ENCODE measurements at regions not wholly inside any gene's neighbourhood (a gene's known extent, or its start where the extent isn't known, plus 50 kb on each side); places are given as distances from the start of the nearest gene placed in this dataset.
"Not testable (repeated sequence)": the region's sequence is repeated elsewhere in the genome, so short reads cannot be mapped to it uniquely, and the experiment has no call there.

DNA sequence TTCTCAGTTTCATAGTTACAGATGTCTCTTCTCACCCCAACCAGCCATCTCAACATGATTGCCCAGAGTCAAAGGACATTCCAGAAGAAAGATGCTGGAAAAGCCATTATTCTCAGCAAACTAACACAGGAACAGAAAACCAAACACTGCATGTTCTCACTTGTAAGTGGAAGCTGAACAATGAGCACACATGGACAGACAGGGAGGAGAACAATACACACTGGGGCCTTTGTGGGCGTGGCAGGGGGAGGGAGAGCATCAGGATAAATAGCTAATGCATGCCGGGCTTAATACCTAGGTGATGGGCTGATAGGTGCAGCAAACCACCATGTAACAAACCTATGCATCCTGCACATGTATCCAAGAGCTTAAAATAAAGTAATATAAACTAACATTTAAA, 437.8 kb upstream of the TUSC1 start:
- in situ Hi-C loops (cut with HindIII; ENCODE audit: low pct_ligation_motif_present, low pct_unique_long_range_greater_than_20kb, low sequenced_read_pairs); DNase-seq: not testable (repeated sequence)

DNA sequence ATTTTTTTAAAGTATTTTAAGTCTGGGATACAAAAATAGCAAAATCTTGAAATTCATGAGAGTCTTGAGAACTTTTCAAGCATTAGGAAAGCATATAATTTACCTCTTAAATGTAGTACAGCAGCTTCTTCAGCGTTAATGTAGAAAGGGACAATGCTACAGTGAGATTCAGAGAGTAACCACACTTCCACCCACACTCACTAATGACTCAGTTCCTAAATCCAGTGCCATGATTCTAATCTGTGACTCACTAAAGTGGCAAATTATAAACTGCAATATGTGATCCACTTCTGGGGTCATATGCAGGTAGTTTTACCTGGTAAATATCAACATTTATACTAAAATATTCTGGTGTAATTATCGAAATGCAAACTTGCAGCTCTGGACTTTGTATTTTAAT, 434.5 kb upstream of the TUSC1 start:
- in situ Hi-C loops (cut with HindIII; ENCODE audit: low pct_ligation_motif_present, low pct_unique_long_range_greater_than_20kb, low sequenced_read_pairs), result no loop called here
- DNase-seq, result peak; percentile 7

- no peak for DNase-seq
- in situ Hi-C loops (cut with HindIII; ENCODE audit: low pct_ligation_motif_present, low pct_unique_long_range_greater_than_20kb, low sequenced_read_pairs), result no loop called here
Observed at GRCh38 chr9:26086396-26086795, 408.2 kb upstream of the TUSC1 start.

DNA sequence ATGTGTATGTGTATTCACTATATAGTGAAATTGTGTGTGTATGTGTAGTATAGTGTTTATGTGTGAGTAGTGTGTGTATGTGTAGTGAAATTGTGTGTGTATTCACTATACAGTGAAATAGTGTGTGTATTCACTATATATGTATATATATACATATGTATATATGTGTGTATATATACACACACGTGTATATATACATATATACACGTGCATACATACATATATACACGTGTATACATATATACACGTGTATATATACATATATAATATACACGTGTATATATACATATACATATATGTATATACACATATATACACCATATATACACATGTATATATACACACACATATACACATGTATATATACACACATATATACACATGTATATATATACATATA, 403.6 kb upstream of the TUSC1 start:
- DNase-seq, result no peak
- in situ Hi-C loops (cut with HindIII; ENCODE audit: low pct_ligation_motif_present, low pct_unique_long_range_greater_than_20kb, low sequenced_read_pairs), result no loop called here

GRCh38 chr9:26078706-26079105, 400.5 kb upstream of the TUSC1 start:
- in situ Hi-C loops (cut with HindIII; ENCODE audit: low pct_ligation_motif_present, low pct_unique_long_range_greater_than_20kb, low sequenced_read_pairs), result no loop called here
- no peak for DNase-seq

- DNase-seq, result no peak
- in situ Hi-C loops (cut with HindIII; ENCODE audit: low pct_ligation_motif_present, low pct_unique_long_range_greater_than_20kb, low sequenced_read_pairs), result no loop called here
Observed at GRCh38 chr9:26077860-26078259, 399.6 kb upstream of the TUSC1 start.

- in situ Hi-C loops (cut with HindIII; ENCODE audit: low pct_ligation_motif_present, low pct_unique_long_range_greater_than_20kb, low sequenced_read_pairs), result no loop called here
- DNase-seq, result no peak
Observed at GRCh38 chr9:26067608-26068007, 389.4 kb upstream of the TUSC1 start.

DNA sequence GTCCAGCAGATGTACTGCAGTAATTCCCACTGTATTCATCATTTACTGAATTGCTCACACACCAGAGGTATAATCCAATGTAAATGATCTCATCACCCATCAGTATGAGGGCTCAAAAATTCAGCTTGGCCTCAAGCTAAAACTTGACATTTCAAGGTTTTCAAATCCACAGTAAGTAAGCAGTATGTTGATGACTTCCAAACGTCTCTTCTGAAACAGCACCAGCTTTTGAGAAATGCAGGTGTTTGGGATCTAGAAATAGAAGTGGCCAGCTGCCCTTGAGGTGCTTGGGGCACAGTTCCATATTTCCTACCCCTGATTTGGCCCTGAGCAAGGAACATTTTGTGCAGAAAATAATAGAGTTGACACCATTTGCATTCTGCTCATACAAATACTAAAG, 388.0 kb upstream of the TUSC1 start:
- in situ Hi-C loops (cut with HindIII; ENCODE audit: low pct_ligation_motif_present, low pct_unique_long_range_greater_than_20kb, low sequenced_read_pairs), result no loop called here
- no peak for DNase-seq

- DNase-seq, result no peak
- in situ Hi-C loops (cut with HindIII; ENCODE audit: low pct_ligation_motif_present, low pct_unique_long_range_greater_than_20kb, low sequenced_read_pairs), result no loop called here
Observed at GRCh38 chr9:26061948-26062575, 383.8 kb upstream of the TUSC1 start.

DNA sequence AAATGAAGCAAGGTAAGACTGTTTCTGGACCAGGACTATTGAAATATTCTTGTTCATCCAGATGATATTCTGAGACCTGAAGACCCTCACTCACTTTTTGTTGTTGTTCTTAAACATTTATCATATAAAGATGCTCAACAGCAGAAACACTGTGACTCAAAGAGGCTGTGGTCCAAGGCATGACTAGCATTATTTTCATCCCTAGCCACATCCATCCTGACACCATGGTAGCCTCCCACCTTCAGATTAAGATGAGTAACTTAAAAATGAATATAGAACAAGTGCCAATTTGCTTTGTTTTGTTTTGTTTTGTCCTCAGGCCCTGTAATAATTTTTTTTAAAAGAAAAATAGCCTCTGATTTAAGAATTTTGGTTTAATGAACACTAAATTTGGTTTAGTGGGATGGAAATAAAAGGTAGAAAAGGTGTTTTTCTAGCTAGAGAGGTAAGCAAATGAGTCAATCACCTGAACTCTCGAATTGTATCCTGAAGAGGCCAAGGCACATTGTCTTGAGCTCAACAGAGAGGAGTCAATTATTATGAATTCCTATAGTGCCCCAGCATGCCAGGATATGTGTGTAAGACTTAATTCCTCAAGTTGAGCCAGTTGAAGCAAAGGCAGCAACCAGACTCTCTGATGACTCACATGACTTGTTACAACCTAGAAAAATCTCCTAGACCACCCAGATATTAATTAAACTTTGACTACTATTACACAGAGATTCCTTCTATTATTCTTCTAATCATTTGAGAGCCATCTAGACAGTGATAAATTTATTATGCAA, 380.1 kb upstream of the TUSC1 start:
- in situ Hi-C loops (cut with HindIII; ENCODE audit: low pct_ligation_motif_present, low pct_unique_long_range_greater_than_20kb, low sequenced_read_pairs), result no loop called here
- no peak for DNase-seq

GRCh38 chr9:26057050-26057449, 378.8 kb upstream of the TUSC1 start:
- in situ Hi-C loops (cut with HindIII; ENCODE audit: low pct_ligation_motif_present, low pct_unique_long_range_greater_than_20kb, low sequenced_read_pairs), result no loop called here
- no peak for DNase-seq

- DNase-seq, result no peak
- in situ Hi-C loops (cut with HindIII; ENCODE audit: low pct_ligation_motif_present, low pct_unique_long_range_greater_than_20kb, low sequenced_read_pairs), result no loop called here
Observed at GRCh38 chr9:26054600-26055520, 376.6 kb upstream of the TUSC1 start.

GRCh38 chr9:26053954-26054353, 375.7 kb upstream of the TUSC1 start:
- in situ Hi-C loops (cut with HindIII; ENCODE audit: low pct_ligation_motif_present, low pct_unique_long_range_greater_than_20kb, low sequenced_read_pairs), result no loop called here

DNA sequence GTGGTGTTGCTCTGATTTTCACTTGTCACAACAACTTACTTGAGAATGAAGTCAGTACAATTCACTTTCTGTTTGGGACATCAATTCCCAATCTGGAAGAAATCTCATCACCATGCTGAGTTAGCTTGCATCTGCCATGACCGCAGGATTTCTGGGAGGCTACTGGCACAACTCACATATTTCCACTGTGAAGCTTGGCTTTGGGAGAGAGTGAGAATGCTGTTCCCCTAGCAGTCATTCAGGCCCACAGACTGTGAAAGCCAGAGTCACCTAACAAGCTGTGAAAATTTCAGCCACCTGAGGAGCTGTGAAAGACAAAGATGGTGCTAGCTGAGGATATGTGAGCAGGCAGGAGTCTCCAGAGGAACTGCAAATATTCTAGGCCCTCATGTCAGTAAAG, 365.2 kb upstream of the TUSC1 start:
- DNase-seq, result no peak

More at GRCh38 chr9:26053954-26054353, 375.7 kb upstream of the TUSC1 start:
- DNase-seq, result no peak

DNA sequence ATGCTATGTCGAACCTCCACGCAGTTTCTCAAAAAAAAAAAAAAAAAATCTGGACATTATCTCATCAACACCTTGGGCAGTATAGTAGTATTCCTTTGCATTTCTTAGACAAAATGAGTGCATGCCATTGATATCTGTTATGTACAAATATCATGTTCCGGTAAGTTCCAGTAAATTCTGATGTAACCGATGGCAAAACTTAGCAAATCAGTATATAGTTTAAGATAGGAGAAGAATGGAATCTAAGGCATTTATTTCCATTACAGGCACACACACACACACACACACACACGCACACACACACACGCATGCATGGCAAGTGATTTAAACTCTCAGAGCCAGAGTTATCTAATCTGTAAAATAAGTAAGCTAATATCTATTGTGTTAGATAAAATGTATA, 356.5 kb upstream of the TUSC1 start:
- in situ Hi-C loops (cut with HindIII; ENCODE audit: low pct_ligation_motif_present, low pct_unique_long_range_greater_than_20kb, low sequenced_read_pairs), result no loop called here
- no peak for DNase-seq

More for the DNA sequence above, 365.2 kb upstream of the TUSC1 start:
- in situ Hi-C loops (cut with HindIII; ENCODE audit: low pct_ligation_motif_present, low pct_unique_long_range_greater_than_20kb, low sequenced_read_pairs), result no loop called here

DNA sequence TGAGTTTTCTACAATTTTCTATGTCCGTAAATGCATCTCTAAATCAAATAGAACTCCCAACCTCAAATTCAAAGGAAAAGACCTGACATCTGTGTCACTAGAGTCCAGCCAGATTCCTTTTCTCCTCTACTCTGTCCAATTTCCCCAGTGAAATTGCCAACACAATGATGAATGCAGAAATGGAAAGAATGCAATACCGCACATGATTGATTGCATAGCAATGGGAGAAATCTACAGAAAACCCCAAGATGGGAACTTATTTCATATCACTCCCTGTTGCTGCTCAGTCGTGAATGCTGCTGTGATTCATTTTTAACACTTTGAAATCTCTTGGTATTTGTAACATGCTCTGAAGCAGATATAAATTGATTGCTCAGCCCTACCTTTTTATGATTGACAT, 355.1 kb upstream of the TUSC1 start:
- in situ Hi-C loops (cut with HindIII; ENCODE audit: low pct_ligation_motif_present, low pct_unique_long_range_greater_than_20kb, low sequenced_read_pairs), result no loop called here

GRCh38 chr9:26026423-26027100, 348.3 kb upstream of the TUSC1 start:
- DNase-seq, result no peak
- in situ Hi-C loops (cut with HindIII; ENCODE audit: low pct_ligation_motif_present, low pct_unique_long_range_greater_than_20kb, low sequenced_read_pairs), result no loop called here

More for the DNA sequence above, 355.1 kb upstream of the TUSC1 start:
- no peak for DNase-seq

DNA sequence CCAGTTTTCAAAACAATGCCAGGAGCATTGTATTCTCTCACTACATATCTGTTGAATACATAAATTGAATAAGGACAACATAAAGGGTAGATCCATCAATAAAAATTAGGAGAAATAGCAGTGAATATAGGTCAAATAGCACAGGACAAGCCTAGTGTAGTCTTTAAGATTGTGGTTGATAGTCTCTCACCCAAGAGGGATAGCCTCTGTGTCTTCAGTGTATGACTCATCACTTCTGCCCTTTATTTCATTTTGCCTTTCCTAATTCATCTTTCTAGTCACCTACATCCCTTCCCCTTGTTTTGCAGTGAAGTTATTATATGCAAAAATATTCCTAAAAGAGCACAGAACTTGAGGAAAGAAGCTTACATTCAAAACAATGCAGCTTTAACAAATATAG, 335.0 kb upstream of the TUSC1 start:
- in situ Hi-C loops (cut with HindIII; ENCODE audit: low pct_ligation_motif_present, low pct_unique_long_range_greater_than_20kb, low sequenced_read_pairs), result no loop called here
- DNase-seq, result no peak

GRCh38 chr9:26012797-26013196, 334.6 kb upstream of the TUSC1 start:
- DNase-seq, result peak; percentile 1
- in situ Hi-C loops (cut with HindIII; ENCODE audit: low pct_ligation_motif_present, low pct_unique_long_range_greater_than_20kb, low sequenced_read_pairs), result no loop called here
